MM.1S (cell line): ENCODE measurements at regions not wholly inside any gene's neighbourhood (a gene's known extent, or its start where the extent isn't known, plus 50 kb on each side); places are given as distances from the start of the nearest gene placed in this dataset.

Experiments
- DNase-seq: peaks from one replicate; pipeline ENCODE4 v3.0.0-alpha.2; 2015
- H2AFZ ChIP-seq: fragments of 300-600 bp; sonication (generic); 2 replicates; pipeline ENCODE4 v1.6.0; 2016; ENCODE audit warnings: antibody characterized with exemption, low read length
- H3F3A ChIP-seq: fragments of 300-600 bp; sonication (generic); 2 replicates; pipeline ENCODE4 v1.6.1; 2016; ENCODE audit warnings: mild to moderate bottlenecking, antibody characterized with exemption, low read length, moderate library complexity, mixed read lengths; ENCODE audit not compliant: insufficient read depth
- H3K27ac ChIP-seq: fragments of 300-600 bp; sonication (generic); 2 replicates; pipeline ENCODE4 v1.5.1; 2016; ENCODE audit warnings: mild to moderate bottlenecking, low read length
- H3K27me3 ChIP-seq: fragments of 300-600 bp; sonication (generic); replicated peaks from 2 replicates; pipeline ENCODE4 v1.6.0; 2016; ENCODE audit warnings: low read length; ENCODE audit not compliant: insufficient read depth
- H3K36me3 ChIP-seq: fragments of 300-600 bp; sonication (generic); replicated peaks from 2 replicates; pipeline ENCODE4 v1.6.1; 2016; ENCODE audit warnings: mild to moderate bottlenecking, low read length, mixed read lengths; ENCODE audit not compliant: insufficient read depth
- H3K4me1 ChIP-seq: fragments of 300-600 bp; sonication (generic); 2 replicates; pipeline ENCODE4 v1.6.1; 2016; ENCODE audit warnings: low read length, mixed read lengths
- H3K4me2 ChIP-seq: fragments of 300-600 bp; sonication (generic); 2 replicates; pipeline ENCODE4 v1.6.0; 2016; ENCODE audit warnings: low read depth, low read length
- H3K4me3 ChIP-seq: fragments of 300-600 bp; sonication (generic); 2 replicates; pipeline ENCODE4 v1.5.1; 2016; ENCODE audit warnings: low read length, mixed read lengths
- H3K79me2 ChIP-seq: fragments of 300-600 bp; sonication (generic); 2 replicates; pipeline ENCODE4 v1.6.1; 2016; ENCODE audit warnings: mixed run types, low read length, mixed read lengths
- H3K9ac ChIP-seq: fragments of 300-600 bp; sonication (generic); 2 replicates; pipeline ENCODE4 v1.6.1; 2016; ENCODE audit warnings: low read length, mixed read lengths
- H3K9me2 ChIP-seq: fragments of 300-600 bp; sonication (generic); replicated peaks from 2 replicates; pipeline ENCODE4 v1.6.1; 2016; ENCODE audit warnings: mild to moderate bottlenecking, low read length, mixed read lengths; ENCODE audit not compliant: insufficient read depth
- H3K9me3 ChIP-seq: fragments of 300-600 bp; sonication (generic); replicated peaks from 2 replicates; pipeline ENCODE4 v1.6.1; 2016; ENCODE audit warnings: mild to moderate bottlenecking, low read length, mixed read lengths; ENCODE audit not compliant: insufficient read depth
- H4K20me1 ChIP-seq: fragments of 300-600 bp; sonication (generic); 2 replicates; pipeline ENCODE4 v1.6.1; 2016; ENCODE audit warnings: mild to moderate bottlenecking, low read length, moderate library complexity, mixed read lengths; ENCODE audit not compliant: insufficient read depth
- EZH2 ChIP-seq: fragments of 300-600 bp; sonication (generic); optimal IDR thresholded peaks from 2 replicates; pipeline ENCODE3; 2017; ENCODE audit warnings: low read depth, mild to moderate bottlenecking, antibody characterized with exemption, low read length, mixed read lengths
- EZH2phosphoT487 ChIP-seq: fragments of 300-600 bp; sonication (generic); IDR thresholded peaks from 2 replicates; pipeline ENCODE4 v1.6.1; 2018; ENCODE audit warnings: antibody characterized with exemption, low read length
- TF ChIP-seq, protein P1 (sequence below): fragments of 300-600 bp; sonication (generic); IDR thresholded peaks from 2 replicates; pipeline ENCODE4 v1.5.1; 2016; ENCODE audit warnings: antibody characterized with exemption, low read length, mixed read lengths

GRCh38 chr5:152942633-152943336 is 537.7 kb upstream of the NMUR2 start:
- no peak overlapping the region for H3K4me2 ChIP-seq
- H3K4me1 ChIP-seq = no peaks in the 10 kb centered on the region
- no peaks in the 10 kb centered on the region for H4K20me1 ChIP-seq
- no peaks in the 10 kb centered on the region for H3K9me2 ChIP-seq
- H3F3A ChIP-seq = no peaks in the 10 kb centered on the region
- H3K27me3 ChIP-seq = no peaks in the 10 kb centered on the region
- no peak for DNase-seq
- no peak overlapping the region for H3K4me3 ChIP-seq
- TF ChIP-seq, protein P1, sequence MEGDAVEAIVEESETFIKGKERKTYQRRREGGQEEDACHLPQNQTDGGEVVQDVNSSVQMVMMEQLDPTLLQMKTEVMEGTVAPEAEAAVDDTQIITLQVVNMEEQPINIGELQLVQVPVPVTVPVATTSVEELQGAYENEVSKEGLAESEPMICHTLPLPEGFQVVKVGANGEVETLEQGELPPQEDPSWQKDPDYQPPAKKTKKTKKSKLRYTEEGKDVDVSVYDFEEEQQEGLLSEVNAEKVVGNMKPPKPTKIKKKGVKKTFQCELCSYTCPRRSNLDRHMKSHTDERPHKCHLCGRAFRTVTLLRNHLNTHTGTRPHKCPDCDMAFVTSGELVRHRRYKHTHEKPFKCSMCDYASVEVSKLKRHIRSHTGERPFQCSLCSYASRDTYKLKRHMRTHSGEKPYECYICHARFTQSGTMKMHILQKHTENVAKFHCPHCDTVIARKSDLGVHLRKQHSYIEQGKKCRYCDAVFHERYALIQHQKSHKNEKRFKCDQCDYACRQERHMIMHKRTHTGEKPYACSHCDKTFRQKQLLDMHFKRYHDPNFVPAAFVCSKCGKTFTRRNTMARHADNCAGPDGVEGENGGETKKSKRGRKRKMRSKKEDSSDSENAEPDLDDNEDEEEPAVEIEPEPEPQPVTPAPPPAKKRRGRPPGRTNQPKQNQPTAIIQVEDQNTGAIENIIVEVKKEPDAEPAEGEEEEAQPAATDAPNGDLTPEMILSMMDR = no peak
- no peak for TF ChIP-seq EZH2phosphoT487
- TF ChIP-seq EZH2 = no peak
- H3K9me3 ChIP-seq = no peaks in the 10 kb centered on the region
- H3K27ac ChIP-seq = no peak overlapping the region
- H3K36me3 ChIP-seq = no peaks in the 10 kb centered on the region
- H3K79me2 ChIP-seq = no peaks in the 10 kb centered on the region
- H3K9ac ChIP-seq = no peak overlapping the region
- H2AFZ ChIP-seq = no peak overlapping the region

DNA sequence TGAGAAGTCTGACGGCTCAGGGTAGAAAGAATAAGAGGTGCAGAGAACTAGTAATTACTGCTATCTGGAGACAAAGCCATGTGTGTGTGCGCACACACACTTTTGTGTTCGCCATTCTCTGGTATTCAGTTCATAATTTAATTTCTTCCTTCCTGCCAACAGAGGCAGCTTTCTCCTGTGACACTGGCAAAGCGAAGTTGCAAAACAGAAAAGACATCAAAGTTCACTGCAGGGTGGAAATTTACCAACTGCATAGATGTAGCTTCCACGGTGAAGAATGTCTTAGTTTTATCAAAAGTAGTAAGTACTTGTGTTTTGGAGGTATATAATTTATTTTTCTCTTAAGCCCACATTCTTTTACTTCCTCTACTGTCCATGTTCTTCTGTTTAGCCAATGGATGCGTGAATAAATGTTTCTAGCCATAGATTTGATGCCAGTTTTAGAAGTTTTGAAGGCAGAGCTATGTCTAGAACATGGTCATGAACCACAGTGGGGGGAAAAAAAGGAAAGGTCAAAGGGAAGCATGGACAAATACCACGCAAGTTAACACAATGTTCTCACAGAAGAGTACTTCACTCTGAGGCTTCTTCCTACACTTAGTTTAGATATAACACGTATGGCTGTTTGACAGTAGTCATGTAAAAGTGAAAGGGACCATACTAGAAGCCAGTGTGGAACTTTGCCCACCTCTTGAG is 536.5 kb upstream of the GRIA1 start:
- DNase-seq = no peak
- no peak for TF ChIP-seq EZH2
- TF ChIP-seq, protein P1 = no peak
- no peaks in the 10 kb centered on the region for H4K20me1 ChIP-seq

DNA sequence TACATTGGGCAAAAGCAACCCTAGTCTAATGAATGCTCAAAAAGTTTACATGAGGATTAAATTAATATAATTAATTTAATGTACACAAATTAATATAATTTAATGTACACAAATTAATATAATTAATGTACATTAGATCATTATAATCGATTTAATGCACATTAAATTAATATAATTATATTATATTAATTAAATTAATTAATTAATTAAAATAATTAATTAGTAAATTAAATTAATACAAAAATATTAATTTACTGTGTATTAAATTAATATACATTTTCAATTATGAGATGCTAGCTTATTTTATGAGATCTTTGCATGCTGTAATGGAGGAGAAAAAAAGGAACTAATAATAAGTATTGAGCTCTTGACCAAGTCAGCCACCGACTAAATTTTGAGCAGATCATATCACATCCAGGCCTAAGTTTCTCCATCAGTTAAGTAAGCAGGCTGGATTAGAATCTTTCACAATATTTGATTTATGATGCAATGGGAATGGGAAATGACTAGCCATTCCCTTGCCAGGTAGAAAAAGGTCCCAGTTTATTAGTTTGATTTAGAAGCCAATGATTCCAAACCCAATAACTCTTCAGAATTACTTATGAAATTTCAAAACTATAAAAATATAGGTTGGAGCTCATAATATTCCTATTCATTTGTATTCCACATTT is 533.4 kb upstream of the GRIA1 start:
- Histone ChIP-seq H3K4me3 (no peak overlapping the region), H3K27me3 (no peaks in the 10 kb centered on the region), H3K79me2 (no peaks in the 10 kb centered on the region), H3K9me3 (no peaks in the 10 kb centered on the region), H3K4me1 (no peaks in the 10 kb centered on the region), H3K9ac (no peak overlapping the region), H3K4me2 (no peak overlapping the region), H4K20me1 (no peaks in the 10 kb centered on the region), H2AFZ (no peak overlapping the region), H3K9me2 (no peaks in the 10 kb centered on the region), H3F3A (no peaks in the 10 kb centered on the region), H3K27ac (no peak overlapping the region), H3K36me3 (no peaks in the 10 kb centered on the region)
- DNase-seq = no peak
- TF ChIP-seq EZH2 = no peak
- no peak for TF ChIP-seq EZH2phosphoT487
- TF ChIP-seq, protein P1 = no peak

More for the DNA sequence above, 536.5 kb upstream of the GRIA1 start:
- Histone ChIP-seq H3F3A (no peaks in the 10 kb centered on the region), H3K27ac (no peak overlapping the region), H3K79me2 (no peaks in the 10 kb centered on the region), H3K36me3 (no peaks in the 10 kb centered on the region), H3K4me3 (no peak overlapping the region), H3K27me3 (no peaks in the 10 kb centered on the region), H3K4me2 (no peak overlapping the region), H3K9ac (no peak overlapping the region), H3K4me1 (no peaks in the 10 kb centered on the region), H2AFZ (no peak overlapping the region), H3K9me3 (no peaks in the 10 kb centered on the region), H3K9me2 (no peaks in the 10 kb centered on the region)
